ENCODE measurements at regions not wholly inside any gene's neighbourhood (a gene's known extent, or its start where the extent isn't known, plus 50 kb on each side); places are given as distances from the start of the nearest gene placed in this dataset.
"Not testable (repeated sequence)": the region's sequence is repeated elsewhere in the genome, so short reads cannot be mapped to it uniquely, and the experiment has no call there.

DNA sequence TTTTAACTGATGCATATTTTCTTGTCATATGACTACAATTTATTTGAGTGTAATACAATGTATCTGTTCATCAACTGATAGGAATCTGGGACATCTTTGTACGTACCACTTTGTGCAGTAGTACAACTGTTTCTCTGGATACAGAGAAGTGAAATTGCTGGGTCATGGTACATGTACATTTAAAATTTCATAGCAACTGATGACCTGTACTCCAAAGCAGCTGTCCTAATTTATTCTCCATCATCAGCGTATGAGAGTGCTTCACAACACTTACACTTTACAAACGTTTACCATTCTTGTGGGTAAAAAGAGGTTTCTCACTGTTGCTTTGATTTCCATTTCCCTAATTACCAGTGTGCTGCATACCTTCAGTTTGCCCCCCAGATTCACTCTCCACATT is 552.8 kb upstream of the CADM1 start:
- DNase-seq, result no peak
- H3K27ac Mint-ChIP-seq, result no peak overlapping the region
- peaks cover 2% of the 10 kb centered on the region for H3K27me3 Mint-ChIP-seq
- CTCF ChIA-PET, result no interaction called here
- H3K36me3 Mint-ChIP-seq (ENCODE audit: low read depth), result no peaks in the 10 kb centered on the region
- H3K4me1 Mint-ChIP-seq, result no peaks in the 10 kb centered on the region
- POLR2A ChIA-PET, result no interaction called here
- H3K4me3 Mint-ChIP-seq, result no peak overlapping the region
- H3K9me3 Mint-ChIP-seq, result no peaks in the 10 kb centered on the region

DNA sequence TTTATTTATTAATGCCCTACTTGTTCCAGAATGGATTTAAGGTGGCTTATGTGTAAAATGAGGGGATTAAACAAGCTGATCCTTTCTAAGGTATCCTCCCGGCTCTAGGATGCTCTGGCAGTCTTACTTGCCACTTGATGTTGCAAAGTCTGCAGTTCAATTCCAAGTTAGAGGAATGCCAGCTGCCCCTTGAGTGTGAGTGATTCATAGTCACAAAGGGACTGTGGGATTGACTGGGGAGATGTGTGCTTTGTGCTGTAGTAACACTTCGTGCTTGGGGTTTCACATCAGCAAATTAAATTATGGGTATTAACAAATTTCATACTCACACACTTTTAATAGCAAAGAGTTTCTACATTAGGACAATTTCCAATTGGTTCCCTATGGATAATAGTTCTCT is 550.8 kb upstream of the CADM1 start:
- no peaks in the 10 kb centered on the region for H3K36me3 Mint-ChIP-seq (ENCODE audit: low read depth)
- no peak overlapping the region for H3K4me3 Mint-ChIP-seq
- no peaks in the 10 kb centered on the region for H3K9me3 Mint-ChIP-seq
- H3K27me3 Mint-ChIP-seq, result peaks cover 2% of the 10 kb centered on the region
- ChIA-PET POLR2A (no interaction called here), CTCF (interaction anchor here (0.6 kb wide), 1 partner anchor 749 kb away, joined by 3 read pairs; no protein-coding TSS in a partner anchor)
- no peak overlapping the region for H3K27ac Mint-ChIP-seq
- no peak for DNase-seq
- no peaks in the 10 kb centered on the region for H3K4me1 Mint-ChIP-seq

DNA sequence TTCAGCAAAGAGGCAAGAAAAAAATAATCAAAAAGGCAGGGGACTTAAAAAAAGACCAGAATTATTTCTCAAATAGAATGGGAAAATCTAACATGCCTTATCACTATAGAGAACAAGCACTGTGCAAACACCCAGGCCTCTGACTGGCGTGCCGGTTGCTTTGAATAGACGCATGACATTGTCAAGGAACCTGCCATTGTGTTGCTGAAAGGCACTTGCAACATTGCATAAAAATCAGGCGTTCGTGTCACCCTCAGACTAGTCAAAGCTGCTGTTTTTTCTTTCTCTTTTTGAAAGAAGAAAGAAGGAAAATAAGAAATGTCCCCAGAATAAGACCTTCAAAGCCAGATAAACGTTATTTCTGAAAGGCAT is 549.3 kb upstream of the CADM1 start:
- H3K27ac Mint-ChIP-seq, result no peak overlapping the region
- no peak for DNase-seq
- H3K27me3 Mint-ChIP-seq, result peaks cover 2% of the 10 kb centered on the region
- H3K4me1 Mint-ChIP-seq, result no peaks in the 10 kb centered on the region
- ChIA-PET POLR2A (no interaction called here), CTCF (no interaction called here)
- H3K9me3 Mint-ChIP-seq, result no peaks in the 10 kb centered on the region
- H3K36me3 Mint-ChIP-seq (ENCODE audit: low read depth), result no peaks in the 10 kb centered on the region
- H3K4me3 Mint-ChIP-seq, result no peak overlapping the region

DNA sequence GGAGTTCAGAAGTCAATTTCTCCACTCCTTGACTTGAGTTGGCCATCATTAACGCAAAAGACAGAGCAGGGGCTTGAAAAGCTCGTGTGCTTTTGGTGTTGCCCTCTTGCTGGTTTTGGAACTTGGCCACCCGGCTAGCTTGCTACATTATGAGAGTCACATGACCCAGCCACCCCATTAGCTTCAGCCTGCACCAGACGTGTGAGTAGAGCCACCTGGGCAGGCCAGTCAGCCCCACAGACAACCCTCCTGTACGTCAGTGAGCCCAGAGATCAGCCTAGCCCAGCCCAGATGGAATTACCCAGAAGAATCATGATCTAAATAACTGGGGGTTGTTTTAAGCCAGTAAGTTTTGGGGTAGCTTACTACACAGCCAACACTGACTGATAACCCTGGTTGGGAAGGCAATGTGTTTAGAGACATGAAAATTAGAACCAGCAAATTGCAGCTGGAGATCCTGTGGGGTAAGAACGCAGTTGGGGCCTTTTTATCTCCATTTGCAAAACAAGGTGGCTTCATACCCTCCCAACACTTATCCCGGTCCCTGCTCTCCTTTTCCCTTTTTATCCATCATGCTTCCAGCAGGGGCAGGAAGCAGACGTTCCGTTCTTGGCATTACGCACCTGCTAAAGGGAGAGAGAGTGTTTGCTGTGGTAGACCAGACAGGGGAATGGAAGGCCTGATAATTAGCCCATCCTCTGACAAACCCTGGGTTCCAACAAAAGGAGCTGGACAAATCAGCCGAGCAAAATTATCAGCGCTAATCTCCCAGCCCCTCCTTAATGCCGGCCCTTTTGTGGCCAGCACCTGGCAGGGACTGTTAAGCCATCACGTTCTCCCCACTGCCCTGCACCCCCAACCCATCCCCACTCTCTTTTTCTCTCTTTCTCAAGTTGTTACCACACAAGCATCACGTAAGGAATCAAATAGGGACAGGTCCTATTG is 548.7 kb upstream of the CADM1 start:
- Mint-ChIP-seq H3K4me3 (no peak overlapping the region), H3K27me3 (peaks cover 2% of the 10 kb centered on the region), H3K4me1 (no peaks in the 10 kb centered on the region), H3K9me3 (no peaks in the 10 kb centered on the region), H3K36me3 (ENCODE audit: low read depth) (no peaks in the 10 kb centered on the region), H3K27ac (no peak overlapping the region)
- ChIA-PET CTCF (no interaction called here), POLR2A (no interaction called here)
- no peak for DNase-seq

DNA sequence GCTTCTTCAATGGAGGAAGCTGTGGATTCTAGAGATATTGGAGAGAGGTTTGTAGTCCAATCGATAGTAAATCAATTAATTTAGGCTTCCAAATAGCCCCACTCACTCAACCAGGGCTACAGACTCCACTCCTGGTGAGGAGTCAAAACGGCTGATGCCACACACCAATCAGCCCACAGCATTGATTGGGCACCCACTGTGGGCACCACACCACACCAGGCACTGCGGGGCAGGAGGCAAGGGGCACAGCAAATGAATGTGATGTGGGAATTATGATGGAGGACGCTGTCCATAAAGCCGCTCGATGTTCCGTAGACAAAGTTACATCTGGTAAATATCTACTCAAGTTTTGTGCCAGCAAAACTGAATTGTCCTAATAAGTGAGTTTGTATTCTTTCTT is 547.3 kb upstream of the CADM1 start:
- CTCF ChIA-PET, result no interaction called here
- POLR2A ChIA-PET, result no interaction called here
- Mint-ChIP-seq H3K4me3 (no peak overlapping the region), H3K4me1 (no peaks in the 10 kb centered on the region), H3K9me3 (no peaks in the 10 kb centered on the region), H3K27ac (no peak overlapping the region), H3K36me3 (ENCODE audit: low read depth) (no peaks in the 10 kb centered on the region), H3K27me3 (peaks cover 2% of the 10 kb centered on the region)
- DNase-seq, result no peak

DNA sequence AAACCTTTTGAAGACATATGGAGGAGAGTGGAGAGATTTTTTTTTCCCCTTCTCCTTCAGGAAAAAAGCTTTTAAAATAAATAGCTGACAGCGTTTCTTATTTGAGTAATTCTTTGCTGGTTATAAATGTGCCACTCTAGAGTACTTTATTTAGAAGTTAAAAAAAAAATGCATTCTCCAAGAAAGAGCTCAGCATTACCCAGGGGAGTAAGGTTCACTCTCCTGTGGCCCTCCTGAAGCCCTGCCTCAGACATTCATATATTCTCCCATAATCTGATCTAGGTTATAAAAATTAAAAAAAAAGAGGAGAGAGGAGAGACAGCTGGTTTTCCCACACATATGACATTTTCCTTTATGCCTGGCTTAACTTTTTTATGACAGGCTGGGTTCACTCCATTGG is 545.2 kb upstream of the CADM1 start:
- H3K4me3 Mint-ChIP-seq, result no peak overlapping the region
- no peaks in the 10 kb centered on the region for H3K9me3 Mint-ChIP-seq
- no peak for DNase-seq
- POLR2A ChIA-PET, result no interaction called here
- H3K27ac Mint-ChIP-seq, result no peak overlapping the region
- CTCF ChIA-PET, result no interaction called here
- no peaks in the 10 kb centered on the region for H3K36me3 Mint-ChIP-seq (ENCODE audit: low read depth)
- no peaks in the 10 kb centered on the region for H3K27me3 Mint-ChIP-seq
- no peaks in the 10 kb centered on the region for H3K4me1 Mint-ChIP-seq

DNA sequence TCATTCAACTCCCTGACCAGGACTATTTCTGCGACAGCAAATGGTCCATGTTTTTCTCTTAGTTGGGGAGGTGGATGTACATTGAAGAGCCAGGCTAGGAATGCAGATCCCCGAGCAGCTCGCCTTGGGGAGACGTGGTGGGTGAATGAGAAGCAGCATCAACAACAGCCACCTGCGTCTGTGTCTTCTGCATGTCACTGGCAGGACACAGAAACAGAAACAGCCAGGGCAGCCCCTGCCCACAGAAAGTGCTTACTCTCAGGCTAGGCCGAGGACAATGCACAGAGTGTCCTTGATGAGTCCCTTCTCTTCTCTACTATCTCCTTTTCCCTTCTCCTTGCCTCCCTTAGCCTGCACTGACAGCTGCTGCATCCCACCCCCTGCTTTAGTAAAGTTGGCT is 541.9 kb upstream of the CADM1 start:
- Mint-ChIP-seq H3K4me1 (no peaks in the 10 kb centered on the region), H3K27ac (no peak overlapping the region), H3K9me3 (no peaks in the 10 kb centered on the region), H3K27me3 (no peaks in the 10 kb centered on the region), H3K36me3 (ENCODE audit: low read depth) (no peaks in the 10 kb centered on the region), H3K4me3 (no peak overlapping the region)
- POLR2A ChIA-PET, result no interaction called here
- CTCF ChIA-PET, result no interaction called here
- no peak for DNase-seq

DNA sequence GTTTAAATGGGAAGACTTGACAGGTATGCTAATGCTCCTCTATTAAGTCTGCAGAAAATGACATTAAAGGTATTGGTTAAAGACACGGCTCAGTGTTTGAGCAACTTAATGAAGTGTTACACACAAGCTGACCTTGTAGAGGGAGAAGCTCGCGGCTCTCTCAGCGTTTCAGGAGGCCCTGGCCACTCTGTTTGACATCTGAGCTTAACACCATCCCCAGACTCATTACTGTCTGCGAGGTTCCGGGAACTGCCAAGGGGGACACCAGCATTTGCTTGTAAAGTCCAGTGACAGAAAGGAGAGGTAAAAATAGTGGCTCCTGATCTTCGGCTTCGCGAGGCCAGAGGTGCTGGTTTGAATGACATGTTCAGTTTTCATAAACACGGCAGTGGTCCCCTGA is 540.7 kb upstream of the CADM1 start:
- DNase-seq, result no peak
- Mint-ChIP-seq H3K36me3 (ENCODE audit: low read depth) (no peaks in the 10 kb centered on the region), H3K9me3 (no peaks in the 10 kb centered on the region), H3K4me3 (no peak overlapping the region), H3K4me1 (no peaks in the 10 kb centered on the region), H3K27ac (no peak overlapping the region), H3K27me3 (no peaks in the 10 kb centered on the region)
- POLR2A ChIA-PET, result no interaction called here
- CTCF ChIA-PET, result no interaction called here

DNA sequence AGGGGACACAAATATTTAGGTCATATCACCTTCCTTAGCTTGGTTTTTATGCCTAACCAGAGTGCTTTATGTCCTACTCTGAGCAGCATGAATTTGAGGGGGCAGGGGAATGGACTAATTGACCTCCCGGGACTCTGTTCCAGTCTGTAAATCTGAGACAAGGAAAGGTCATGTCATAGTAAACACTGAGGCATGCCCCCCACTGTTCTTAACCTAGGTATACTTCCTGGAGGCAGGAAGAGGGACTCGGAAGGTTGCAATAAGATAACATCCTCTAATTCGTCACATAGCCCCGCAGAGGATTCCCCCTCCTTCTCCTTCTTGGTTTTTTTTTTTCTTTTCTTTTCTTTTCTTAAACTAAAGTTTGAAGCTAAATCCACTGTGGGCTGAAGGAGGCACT is 540.3 kb upstream of the CADM1 start:
- Mint-ChIP-seq H3K4me1 (no peaks in the 10 kb centered on the region), H3K27me3 (no peaks in the 10 kb centered on the region), H3K9me3 (no peaks in the 10 kb centered on the region), H3K36me3 (ENCODE audit: low read depth) (no peaks in the 10 kb centered on the region), H3K4me3 (no peak overlapping the region), H3K27ac (no peak overlapping the region)
- no peak for DNase-seq
- ChIA-PET CTCF (no interaction called here), POLR2A (no interaction called here)

DNA sequence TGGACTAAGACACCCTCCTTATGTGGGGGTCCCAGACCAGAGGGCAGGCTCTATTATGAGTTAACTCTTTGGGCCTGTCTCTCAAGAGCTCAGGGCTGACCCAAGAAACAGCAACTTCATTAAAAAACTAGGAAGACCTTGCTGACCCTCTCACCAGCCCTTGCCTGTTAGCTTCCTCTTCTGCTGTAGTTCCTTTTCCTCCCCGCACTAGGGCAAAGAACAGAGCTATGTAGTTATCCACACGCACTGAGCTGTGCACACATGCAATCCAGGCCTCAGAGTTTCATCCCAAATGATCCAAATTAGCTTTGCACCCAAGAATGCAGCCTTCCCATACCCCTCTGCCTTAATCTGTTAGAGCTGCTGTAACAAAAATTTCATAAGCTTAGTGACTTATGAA is 539.6 kb upstream of the CADM1 start:
- CTCF ChIA-PET, result no interaction called here
- POLR2A ChIA-PET, result no interaction called here
- no peaks in the 10 kb centered on the region for H3K27me3 Mint-ChIP-seq
- no peaks in the 10 kb centered on the region for H3K9me3 Mint-ChIP-seq
- no peaks in the 10 kb centered on the region for H3K4me1 Mint-ChIP-seq
- H3K27ac Mint-ChIP-seq, result no peak overlapping the region
- no peak overlapping the region for H3K4me3 Mint-ChIP-seq
- no peak for DNase-seq
- H3K36me3 Mint-ChIP-seq (ENCODE audit: low read depth), result no peaks in the 10 kb centered on the region

DNA sequence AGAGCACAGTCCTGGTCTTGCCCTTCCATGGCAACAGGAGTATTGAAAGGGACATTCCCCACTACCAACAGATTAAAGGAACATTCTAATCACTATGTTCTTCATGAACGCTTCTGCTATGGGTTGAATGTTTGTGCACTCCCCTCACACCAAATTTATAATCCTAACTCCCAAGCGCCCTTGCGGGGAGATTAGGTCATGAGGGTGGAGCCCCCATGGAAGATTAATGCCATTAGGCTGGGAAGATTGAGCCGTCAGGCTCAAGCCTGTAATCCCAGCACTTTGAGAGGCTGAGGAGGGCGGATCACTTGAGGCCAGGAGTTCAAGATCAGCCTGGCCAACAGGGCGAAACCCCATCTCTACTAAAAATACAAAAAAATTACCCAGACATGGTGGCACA is 538.8 kb upstream of the CADM1 start:
- H3K27me3 Mint-ChIP-seq; H3K9me3 Mint-ChIP-seq; DNase-seq; POLR2A ChIA-PET; CTCF ChIA-PET; H3K4me3 Mint-ChIP-seq; H3K4me1 Mint-ChIP-seq; H3K36me3 Mint-ChIP-seq (ENCODE audit: low read depth); H3K27ac Mint-ChIP-seq: not testable (repeated sequence)

DNA sequence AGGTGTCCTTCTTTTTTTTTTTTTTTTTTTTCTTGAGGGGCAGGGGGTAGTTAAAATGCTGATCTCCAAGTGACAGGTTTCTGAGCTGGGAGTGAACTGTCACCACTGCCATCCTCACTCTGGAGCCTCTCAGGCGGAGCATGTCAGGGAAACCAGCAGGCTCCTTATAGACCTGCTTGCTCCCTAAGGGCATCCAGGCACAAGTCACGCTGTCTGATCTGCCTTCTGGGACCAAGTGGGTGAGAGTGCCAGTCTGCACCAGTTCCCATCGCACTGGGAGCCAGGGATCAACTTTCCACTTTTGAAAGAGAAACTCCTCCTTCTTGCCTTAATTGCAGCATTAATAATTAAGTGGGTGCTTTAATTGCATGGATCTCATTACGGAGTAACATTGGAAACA is 537.9 kb upstream of the CADM1 start:
- no peaks in the 10 kb centered on the region for H3K4me1 Mint-ChIP-seq
- no peaks in the 10 kb centered on the region for H3K36me3 Mint-ChIP-seq (ENCODE audit: low read depth)
- CTCF ChIA-PET, result no interaction called here
- no peak overlapping the region for H3K27ac Mint-ChIP-seq
- POLR2A ChIA-PET, result no interaction called here
- DNase-seq, result no peak
- H3K27me3 Mint-ChIP-seq, result no peaks in the 10 kb centered on the region
- H3K9me3 Mint-ChIP-seq, result no peaks in the 10 kb centered on the region
- no peak overlapping the region for H3K4me3 Mint-ChIP-seq

DNA sequence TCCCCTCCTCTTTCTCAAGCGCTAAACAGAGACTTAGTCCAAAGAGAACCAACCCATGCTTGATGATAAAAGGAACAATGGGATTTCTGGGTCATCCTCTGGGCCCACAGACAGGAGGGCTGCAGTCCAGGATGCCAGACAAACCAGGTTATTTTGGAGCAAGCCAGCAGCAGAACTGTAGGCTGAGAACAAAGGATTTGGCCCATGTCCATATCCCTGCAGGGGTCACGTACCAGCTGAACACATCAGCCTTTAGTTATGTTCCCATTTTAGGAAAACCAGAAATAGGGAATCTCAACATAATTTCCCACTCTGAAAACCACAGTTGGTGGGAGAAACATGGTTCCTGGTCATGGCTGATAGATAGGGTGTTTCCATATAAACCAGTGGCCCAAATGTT is 533.6 kb upstream of the CADM1 start:
- H3K27ac Mint-ChIP-seq, result no peak overlapping the region
- no peaks in the 10 kb centered on the region for H3K36me3 Mint-ChIP-seq (ENCODE audit: low read depth)
- H3K27me3 Mint-ChIP-seq, result no peaks in the 10 kb centered on the region
- no peaks in the 10 kb centered on the region for H3K9me3 Mint-ChIP-seq
- ChIA-PET CTCF (no interaction called here), POLR2A (no interaction called here)
- no peak overlapping the region for H3K4me3 Mint-ChIP-seq
- DNase-seq, result no peak
- no peaks in the 10 kb centered on the region for H3K4me1 Mint-ChIP-seq

DNA sequence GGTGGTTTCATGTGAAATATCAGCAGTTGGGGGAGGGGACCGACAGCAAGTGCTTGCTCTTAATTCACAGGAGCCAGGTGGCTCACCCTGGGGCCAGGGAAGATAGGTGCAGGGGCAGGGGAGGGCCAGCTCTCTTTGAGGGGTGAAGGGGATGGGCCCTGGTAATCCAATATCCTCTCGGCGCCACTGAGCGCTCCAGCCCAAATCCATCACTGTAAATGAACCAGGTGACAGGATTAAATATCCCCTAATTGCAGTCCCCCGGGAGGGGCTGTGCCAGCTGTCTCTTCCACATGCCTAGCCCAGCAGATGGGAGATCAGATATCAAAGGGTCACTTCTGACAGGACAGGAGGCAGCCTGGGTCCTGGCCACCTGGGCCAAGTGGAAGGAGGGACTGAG is 531.8 kb upstream of the CADM1 start:
- H3K4me1 Mint-ChIP-seq, result no peaks in the 10 kb centered on the region
- CTCF ChIA-PET, result no interaction called here
- no peaks in the 10 kb centered on the region for H3K36me3 Mint-ChIP-seq (ENCODE audit: low read depth)
- H3K27me3 Mint-ChIP-seq, result no peaks in the 10 kb centered on the region
- H3K4me3 Mint-ChIP-seq, result no peak overlapping the region
- no peak overlapping the region for H3K27ac Mint-ChIP-seq
- POLR2A ChIA-PET, result no interaction called here
- no peaks in the 10 kb centered on the region for H3K9me3 Mint-ChIP-seq
- no peak for DNase-seq

All from activated CD4-positive, alpha-beta T cell treated with anti-CD3 and anti-CD28 coated beads, Interleukin-2, amount 10 ng/mL, durations not matched to agents 7 days and 5 days (primary cell).